HG02981 (cell line): ENCODE measurements at regions not wholly inside any gene's neighbourhood (a gene's known extent, or its start where the extent isn't known, plus 50 kb on each side); places are given as distances from the start of the nearest gene placed in this dataset.

Source experiments
- ATAC-seq: cut with Tn5 transposase; IDR thresholded peaks from one replicate; pipeline ENCODE4 v1.9.1; 2021; ENCODE audit warnings: mild to moderate bottlenecking, moderate library complexity; ENCODE audit not compliant: unreplicated experiment

DNA sequence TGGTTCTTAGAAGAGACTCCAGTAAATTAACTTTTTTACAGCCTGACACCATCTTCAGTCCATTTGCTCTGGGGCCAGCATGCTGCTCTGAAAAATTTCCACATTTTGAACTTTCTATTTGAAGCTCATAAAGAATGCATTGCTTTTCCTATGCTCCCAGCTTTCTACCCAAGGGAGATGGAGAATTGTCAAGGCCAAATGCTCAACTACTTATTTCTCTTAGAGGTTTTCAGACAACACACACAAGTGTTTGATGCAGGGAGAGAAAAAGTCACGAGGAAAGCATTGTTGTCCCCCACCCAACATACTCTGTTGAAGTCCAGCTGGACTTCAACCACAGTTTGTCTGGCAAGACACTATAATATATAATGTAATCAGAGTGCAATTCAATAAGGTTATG is 100.3 kb upstream of the CADPS start:
- ATAC-seq: no peak

DNA sequence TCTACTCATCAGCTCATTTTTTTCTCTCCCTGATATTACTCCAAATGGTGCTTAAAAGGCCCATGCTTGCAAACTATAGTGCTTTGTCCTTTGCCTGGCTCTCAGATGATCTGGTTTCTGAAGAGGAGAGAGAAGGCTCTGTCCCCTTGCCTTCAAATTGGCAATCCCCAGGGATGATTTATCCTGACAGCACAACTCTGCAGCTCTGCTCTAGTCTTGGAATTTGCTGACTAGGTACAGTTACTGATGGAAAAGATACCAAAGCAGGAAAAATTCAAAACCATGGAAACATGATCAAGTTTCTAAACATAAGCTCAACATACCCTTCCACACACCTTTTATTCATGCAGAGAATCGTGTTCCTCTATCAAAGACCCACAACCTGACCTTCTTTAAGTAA is 106.7 kb upstream of the CADPS start:
- no peak for ATAC-seq

DNA sequence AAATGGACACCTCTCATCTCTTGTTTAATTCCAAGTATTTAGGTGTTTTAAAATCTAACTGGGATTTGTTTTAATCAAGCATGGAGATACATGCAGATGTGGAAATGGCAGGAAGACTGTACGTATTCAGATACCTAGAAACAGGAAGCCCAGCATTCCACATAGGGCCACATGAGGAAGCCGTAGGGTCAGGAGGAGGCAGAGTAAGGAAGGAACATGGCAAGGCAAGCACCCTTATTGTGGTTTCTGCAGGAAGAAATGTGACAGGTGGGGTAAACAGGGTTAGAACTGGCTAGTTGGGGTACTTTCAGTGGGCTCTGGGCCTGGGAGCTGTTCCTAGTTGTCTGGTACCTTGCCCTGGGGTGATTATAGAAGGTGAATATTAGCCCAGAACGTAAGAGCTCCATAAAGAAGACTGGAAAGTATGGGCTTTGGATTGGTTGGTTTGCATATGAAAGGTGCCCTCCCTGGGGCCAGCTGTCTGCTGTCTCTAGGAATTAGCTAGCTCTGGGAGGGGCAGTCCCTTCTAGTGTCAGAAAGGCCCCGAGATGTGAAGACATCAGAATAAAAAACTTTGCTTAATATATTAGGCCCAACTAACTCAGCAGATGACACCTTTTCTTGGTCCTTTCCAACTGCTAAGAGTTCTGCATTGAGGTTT is 107.7 kb upstream of the CADPS start:
- no peak for ATAC-seq

DNA sequence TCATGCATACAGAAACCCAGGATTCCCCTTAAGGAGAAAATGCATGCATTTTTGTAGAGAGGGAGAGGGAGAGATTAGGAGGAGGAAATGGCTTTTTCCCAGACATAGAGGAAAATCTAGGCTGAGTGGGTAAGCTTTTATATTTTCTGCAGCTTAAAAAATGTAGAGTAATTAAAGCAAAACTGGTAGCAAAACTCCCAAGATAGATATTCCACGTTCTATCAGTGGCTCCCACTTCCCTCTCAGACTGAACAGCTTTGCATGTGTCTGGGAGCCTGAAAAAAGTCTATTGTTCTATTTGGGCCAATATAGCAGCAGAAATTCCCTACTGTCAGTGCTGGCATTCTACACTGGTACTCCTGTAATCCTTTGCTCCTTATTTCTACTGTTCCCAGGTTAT is 110.8 kb upstream of the CADPS start:
- no peak for ATAC-seq

DNA sequence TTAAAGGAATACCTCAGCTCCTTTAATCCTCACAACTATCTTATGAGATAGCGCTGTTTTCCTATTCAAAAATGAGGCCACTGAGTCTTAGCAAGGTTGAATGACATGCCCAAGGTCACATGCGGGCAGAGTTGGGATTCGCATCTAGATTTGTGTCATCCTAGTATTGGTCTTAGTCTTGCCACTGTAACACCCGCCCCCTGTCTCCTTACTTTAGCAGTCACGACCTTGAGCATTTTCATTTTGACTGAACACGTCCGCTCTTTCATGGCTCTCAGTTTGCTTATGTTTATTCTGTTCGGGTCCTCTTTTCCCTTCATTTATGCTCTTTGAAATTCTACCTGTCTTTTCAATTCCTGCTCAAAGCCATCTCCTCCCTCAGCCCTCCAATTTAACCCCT is 112.5 kb upstream of the CADPS start:
- ATAC-seq: no peak

DNA sequence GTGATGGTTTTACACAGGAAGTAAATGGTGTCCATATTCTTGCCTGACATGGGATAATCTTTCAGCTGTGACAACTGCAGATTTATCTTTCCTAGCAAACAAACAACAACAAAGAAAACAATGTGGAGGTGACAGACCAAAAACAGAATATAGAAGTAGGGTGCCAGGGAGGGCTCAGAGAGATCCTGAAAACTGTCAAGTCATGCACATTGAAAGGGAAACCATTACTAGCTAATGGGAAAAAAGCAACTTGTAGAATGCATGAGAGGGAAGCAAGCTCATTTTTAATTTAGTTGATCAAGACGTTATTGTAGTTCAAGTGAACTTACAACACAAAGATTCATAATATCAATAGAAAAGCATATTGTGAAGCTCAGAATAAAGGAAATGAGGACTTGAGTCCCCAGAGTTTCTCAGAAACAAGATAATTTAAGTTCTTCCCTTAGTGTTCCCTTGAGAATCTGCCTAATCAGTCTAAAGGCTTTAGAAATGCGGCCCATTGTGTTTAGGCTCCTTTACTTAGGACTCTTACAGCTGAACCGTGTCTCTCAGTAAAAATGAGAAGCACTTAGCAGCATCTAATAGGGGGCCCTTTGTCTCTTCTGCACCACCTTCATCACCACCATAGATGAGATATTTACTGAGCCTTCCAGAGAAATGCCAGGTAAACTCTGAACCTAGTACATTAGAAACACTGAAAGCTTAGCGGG is 115.6 kb upstream of the CADPS start:
- no peak for ATAC-seq

DNA sequence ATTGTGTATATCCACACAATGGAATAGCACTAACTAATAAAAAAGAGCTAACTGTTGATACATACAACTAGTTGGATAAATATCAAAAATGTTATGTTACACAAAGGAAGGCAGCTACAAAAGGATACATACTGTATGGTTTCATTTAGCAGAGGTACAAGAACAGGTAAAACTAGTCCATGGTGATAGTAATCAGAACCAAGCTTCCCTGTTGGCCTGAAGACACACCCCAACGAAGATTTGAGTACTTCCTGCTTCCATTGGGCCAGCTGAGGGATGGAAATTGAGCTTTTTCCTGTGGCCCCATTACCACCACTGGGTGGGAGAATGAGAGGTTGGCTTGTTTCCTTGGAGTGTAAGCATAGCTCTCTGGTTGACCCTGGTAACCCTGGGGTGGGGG is 117.3 kb upstream of the CADPS start:
- ATAC-seq: no peak

DNA sequence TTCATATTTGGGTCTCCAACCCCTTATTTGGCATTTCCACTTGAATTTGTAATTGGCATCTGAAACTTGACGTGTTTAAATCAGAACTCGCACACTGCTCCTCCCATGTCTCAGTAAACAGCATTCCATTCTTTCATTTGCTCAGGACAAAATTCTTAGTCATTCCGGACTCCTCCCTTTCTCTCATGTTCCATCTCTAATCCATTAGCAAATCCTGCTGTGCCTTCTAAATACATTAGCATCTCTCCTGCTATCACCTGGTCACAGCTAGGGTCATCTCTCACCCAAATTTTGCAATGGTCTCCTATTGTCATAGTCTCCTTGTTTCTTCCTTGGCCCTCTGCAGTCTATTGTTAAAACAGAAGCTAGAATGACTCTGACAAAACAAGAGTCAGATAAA is 119.9 kb upstream of the CADPS start:
- no peak for ATAC-seq

DNA sequence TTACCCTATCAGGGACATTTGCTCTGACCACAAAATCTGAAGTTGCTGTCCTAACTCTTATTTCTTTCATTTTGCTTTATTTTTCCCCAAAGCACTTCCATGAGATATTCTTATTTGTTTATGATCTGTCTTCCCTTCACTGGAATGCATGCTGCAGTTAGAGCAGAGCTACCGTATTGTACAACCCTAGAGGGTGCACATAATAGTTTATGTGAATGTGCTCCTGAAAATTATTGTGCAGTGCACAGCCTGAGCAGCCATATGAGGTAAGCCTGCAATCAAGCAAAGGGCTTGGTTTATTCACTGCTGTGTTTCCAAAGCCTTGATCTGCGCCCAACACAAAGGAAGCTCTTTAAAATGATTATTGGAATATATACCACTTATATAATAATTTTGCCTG is 120.3 kb upstream of the CADPS start:
- no peak for ATAC-seq

DNA sequence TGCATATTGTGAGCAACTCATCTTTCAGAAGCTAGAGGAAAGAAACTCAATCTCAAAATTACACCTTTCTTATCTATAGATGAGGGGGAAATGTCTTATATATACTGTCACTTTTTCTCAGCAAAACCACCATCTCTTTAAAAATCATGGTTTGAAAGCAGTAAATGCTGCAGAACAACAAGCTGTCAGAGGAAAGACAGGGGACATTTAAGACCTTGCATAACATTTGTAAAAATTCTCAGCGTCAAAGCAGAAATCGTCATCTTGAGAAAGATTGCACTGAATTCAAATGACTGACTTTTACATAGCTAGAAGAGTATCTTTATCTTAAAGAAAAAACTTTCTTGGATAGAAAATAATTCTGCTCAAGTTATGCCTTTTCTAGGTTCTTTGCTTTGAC is 122.2 kb upstream of the CADPS start:
- ATAC-seq: no peak

DNA sequence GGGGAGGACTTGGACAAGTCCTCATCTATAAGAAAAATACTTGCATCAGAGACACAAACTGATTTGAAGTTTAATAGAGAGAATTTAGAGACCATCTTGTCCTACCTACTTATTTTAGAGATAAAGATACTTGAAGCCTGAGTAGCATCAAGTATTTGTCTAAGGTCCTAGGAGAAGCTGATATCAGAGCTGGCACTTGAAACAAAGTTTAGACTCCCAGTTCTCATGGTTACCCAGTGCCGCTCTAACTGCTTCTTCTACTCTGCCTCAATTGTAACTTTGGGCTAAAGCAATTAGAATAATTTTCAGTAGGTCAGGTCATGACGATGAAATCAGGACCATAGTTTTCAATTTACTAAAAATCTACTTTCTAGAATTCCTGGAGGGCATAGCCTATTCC is 123.9 kb upstream of the CADPS start:
- no peak for ATAC-seq

DNA sequence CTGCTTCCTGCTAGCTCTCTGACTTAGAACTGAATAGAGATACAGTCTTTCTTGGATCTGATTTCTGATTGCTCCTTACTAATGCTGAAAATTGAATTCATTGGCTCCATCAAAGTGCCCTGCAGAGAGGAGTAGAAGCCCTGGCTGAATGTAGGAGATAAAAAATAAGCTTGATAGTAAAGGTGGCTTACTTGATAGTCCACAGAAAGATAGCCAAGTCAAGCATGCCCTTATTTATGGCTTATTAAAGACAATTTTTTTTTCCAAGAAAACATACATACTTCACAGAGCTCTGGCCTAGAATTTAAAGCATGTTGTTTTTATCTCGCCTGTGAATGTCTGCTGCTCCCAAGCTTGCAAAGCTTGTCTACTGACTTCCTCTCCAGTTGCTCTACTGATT is 124.6 kb upstream of the CADPS start:
- ATAC-seq: no peak

DNA sequence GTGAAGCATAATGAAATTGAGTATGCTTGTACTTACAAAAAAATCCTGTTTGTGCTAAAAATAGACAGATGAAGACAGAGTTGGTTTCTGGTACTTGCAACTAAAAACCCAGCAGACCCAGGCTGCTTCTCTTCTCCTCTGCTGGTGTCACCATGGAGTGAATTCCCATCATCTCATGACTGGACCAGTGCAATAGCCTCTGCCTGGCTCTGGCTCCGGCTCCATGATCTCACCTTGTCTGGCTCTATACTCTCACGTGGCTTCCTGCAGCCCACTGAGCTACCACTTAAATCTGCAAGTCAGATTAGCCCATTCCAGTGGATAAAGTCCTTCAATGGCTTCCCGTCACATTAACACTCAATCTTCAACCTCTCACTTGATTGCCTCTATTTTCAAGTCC is 129.2 kb upstream of the CADPS start:
- ATAC-seq: no peak

DNA sequence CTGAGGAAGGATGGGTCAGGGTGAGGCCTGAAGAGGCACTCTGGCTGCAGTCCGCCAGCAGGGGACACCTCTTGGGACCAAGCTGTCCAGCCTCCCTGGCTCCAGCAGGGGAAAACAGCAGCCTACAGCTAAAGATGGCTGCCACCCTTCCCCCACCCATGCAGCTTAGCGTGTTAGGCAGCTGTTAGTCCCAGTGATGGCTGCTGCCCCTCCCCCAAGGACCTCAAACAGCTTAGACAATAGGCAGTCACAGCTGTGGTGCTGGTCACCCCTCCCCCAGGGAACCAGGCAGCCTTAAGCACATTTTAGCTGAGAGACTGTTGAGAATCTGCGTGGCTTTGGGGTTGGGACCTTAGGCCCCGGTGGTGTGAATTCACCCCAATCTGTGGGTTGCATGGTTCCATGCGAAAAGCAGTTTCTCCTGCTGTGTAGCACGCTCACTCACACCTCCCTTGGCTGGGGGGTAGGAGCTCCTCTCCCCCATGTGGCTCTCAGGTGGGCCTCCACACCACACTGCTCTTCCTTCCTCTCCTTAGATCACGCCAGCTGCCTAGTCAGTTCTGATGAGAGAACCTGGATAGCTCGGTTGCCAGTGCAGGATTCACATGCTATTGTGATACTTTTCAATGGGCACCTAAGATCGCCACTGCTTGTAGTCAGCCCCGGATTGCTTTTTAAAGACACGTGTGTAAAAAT is 140.5 kb upstream of the CADPS start:
- ATAC-seq: no peak

DNA sequence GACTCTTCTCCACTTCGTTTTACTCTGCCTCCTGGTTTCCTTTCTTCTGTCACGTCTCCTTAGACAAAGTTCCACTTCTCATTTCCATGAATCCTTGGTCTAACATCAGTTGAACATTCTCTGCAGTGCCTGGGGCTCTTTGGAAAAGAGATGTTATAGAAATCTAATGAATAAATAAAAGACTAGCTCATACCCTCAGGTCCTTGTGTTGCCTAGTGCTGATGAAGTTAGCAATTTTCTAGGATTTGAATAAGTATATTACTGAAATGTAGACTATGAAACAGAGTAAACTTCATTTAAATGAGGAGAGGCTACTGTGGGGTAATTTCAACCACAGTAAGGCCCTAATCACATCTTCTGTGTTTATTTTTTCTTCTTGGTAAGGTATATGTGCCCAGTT is 146.9 kb upstream of the CADPS start:
- ATAC-seq: no peak

DNA sequence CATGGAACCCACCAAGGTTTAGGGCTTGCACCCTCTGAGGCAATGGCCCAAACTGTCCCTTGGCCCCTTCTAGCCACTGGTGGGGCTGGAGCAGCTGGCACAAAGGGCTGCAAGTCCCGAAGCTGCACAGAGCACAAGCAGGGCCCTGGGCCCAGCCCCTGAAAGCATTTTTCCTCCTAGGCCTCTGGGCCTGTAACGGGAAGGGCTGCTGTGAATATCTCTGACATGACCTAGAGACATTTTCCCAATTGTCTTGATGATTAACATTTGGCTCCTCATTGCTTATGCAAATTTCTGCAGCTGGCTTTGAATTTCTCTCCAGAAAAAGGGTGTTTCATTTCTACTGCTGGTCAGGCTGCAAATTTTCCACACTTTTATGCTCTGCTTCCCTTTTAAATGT is 151.5 kb upstream of the CADPS start:
- no peak for ATAC-seq

DNA sequence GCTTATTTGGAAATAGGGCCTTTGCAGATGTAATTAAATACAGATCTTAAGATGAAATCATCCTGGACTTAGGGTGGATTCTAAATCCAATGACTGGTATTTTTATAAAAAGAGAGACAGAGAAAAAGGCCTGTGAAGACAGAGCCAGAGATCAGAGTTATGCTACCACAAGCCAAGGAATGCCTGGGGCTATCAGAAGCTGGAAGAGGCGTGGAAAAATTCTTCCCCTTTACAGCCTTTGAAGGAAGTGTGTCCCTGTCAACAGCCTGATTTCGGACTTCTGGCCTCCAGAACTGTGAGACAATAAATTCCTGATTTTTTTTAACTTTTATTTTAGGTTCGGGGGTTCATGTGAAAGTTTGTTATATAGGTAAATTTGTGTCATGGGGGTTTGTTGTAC is 154.1 kb upstream of the CADPS start:
- ATAC-seq: no peak

DNA sequence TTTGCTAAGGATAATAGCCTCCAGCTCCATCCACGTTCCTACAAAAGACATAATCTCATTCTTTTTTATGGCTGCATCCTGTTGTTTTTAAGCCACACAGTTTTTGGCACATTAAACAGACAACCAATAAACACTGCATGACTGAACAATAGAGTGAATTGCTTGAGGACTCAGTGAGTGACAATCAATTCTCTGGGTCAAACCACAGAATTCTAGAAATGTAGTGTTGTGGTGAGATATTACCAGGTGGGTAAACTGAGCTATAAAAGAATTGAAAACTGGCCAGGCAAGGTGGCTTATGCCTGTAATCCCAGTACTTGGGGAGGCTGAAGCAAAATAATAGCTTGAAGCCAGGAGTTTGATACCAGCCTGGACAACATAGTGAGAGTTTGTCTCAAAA is 154.7 kb upstream of the CADPS start:
- no peak for ATAC-seq

DNA sequence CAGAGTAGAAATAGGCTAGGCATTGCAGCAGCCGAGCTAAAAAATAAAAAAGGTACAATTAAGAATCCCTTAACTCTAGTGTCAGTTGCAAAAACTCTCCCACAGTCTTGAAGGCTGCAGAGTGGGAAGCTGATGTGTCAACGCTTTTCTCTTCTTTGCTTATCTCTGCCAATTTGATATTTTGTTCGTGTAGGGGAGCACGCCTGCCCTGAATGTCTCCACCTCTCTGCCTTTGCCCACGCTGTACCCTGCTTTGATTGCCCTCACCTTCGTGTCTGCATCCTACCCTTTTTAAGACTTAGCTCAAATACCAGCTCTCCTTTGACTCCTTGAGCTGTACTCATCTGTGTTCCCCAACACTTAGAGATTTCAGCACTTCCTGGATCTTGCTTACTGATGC is 155.4 kb upstream of the CADPS start:
- ATAC-seq: no peak

DNA sequence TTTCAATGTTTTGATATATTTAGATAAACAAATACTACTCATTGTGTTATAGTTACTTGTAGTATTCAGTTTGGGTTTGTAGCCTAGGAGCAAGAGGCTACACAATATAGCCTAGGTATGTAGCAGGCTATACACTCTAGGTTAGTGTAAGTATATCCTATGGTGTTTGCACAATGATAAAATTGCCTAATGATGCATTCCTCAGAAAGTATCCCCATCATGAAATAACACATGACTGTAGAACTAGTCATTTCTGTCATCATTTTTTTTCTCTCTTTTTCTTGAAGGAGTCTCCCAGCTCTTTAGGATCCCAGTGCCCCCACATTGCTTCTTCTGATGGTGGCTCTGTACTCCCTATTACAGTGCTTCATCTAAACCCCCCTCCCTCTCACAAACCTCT is 157.7 kb upstream of the CADPS start:
- ATAC-seq: no peak

DNA sequence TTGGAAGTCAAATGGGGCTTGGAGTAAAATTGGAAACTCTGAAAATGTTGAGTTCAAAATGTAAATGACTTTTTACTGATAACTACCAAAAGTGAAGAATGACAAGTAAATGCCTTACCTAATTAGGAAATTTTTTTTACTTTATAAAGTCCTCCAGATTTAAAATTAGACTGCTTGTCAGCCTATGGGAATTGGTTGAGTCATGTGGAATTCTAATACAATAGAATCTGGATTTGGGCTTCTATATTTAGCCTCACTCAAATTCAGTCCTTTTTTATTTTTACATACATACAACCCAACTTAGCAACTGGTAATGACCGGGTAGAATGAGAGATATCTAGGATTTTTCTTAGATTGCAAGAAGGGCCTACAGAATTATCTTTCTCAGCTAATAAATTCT is 158.9 kb upstream of the CADPS start:
- no peak for ATAC-seq

DNA sequence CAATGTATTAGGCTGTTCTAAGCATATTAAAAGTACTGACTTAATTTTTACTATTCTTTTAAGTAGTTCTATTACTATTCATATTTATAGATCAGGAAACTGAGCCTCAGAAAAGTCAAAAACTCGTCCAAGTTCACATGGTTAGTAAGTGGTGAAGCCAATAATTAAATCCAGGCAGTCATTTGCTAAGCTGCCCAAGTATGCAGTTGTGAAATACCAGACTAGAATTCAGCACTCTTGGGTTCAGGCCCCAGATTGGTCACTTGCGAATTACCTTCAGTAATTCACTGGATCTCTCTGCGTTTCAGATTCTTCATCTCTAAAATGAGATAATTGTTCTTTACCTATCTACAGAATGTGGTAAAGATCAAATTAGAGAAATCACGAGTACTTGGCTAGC is 161.9 kb upstream of the CADPS start:
- no peak for ATAC-seq
